ENCODE measurements at regions not wholly inside any gene's neighbourhood (a gene's known extent, or its start where the extent isn't known, plus 50 kb on each side); places are given as distances from the start of the nearest gene placed in this dataset.

- no peak for DNase-seq (ENCODE audit: low spot score)
Measured at GRCh38 chr13:99892866-99893504, 78.6 kb downstream of the ZIC5 start.

GRCh38 chr13:99892196-99892613, 79.4 kb downstream of the ZIC5 start:
- no peak for DNase-seq (ENCODE audit: low spot score)

GRCh38 chr13:99886706-99887105, 84.9 kb downstream of the ZIC5 start:
- no peak for DNase-seq (ENCODE audit: low spot score)

- no peak for DNase-seq (ENCODE audit: low spot score)
Measured at GRCh38 chr13:99884913-99885312, 86.7 kb downstream of the ZIC5 start.

- DNase-seq (ENCODE audit: low spot score) = no peak
Measured at GRCh38 chr13:99883805-99884204, 87.8 kb downstream of the ZIC5 start.

GRCh38 chr13:99878921-99879610, 92.5 kb downstream of the ZIC5 start:
- DNase-seq (ENCODE audit: low spot score) = no peak

GRCh38 chr13:99876651-99877050, 94.9 kb downstream of the ZIC5 start:
- DNase-seq (ENCODE audit: low spot score) = no peak

- no peak for DNase-seq (ENCODE audit: low spot score)
Measured at GRCh38 chr13:99875391-99875790, 96.2 kb downstream of the ZIC5 start.

GRCh38 chr13:99873832-99874430, 97.6 kb downstream of the ZIC5 start:
- DNase-seq (ENCODE audit: low spot score) = no peak

- DNase-seq (ENCODE audit: low spot score) = no peak
Measured at GRCh38 chr13:99873141-99873540, 98.4 kb downstream of the ZIC5 start.

- DNase-seq (ENCODE audit: low spot score) = no peak
Measured at GRCh38 chr13:99871249-99871898, 100.2 kb downstream of the ZIC5 start.

- DNase-seq (ENCODE audit: low spot score) = no peak
Measured at GRCh38 chr13:99870541-99870940, 101.0 kb downstream of the ZIC5 start.

GRCh38 chr13:99869830-99870229, 101.7 kb downstream of the ZIC5 start:
- no peak for DNase-seq (ENCODE audit: low spot score)

GRCh38 chr13:99868767-99869166, 102.8 kb downstream of the ZIC5 start:
- DNase-seq (ENCODE audit: low spot score) = no peak

GRCh38 chr13:99867535-99868257, 103.9 kb downstream of the ZIC5 start:
- DNase-seq (ENCODE audit: low spot score) = no peak

- no peak for DNase-seq (ENCODE audit: low spot score)
Measured at GRCh38 chr13:99866781-99867180, 104.8 kb downstream of the ZIC5 start.

- DNase-seq (ENCODE audit: low spot score) = no peak
Measured at GRCh38 chr13:99865420-99865930, 106.1 kb downstream of the ZIC5 start.

- DNase-seq (ENCODE audit: low spot score) = no peak
Measured at GRCh38 chr13:99864627-99864990, 107.0 kb downstream of the ZIC5 start.

GRCh38 chr13:99863789-99864626, 107.6 kb downstream of the ZIC5 start:
- no peak for DNase-seq (ENCODE audit: low spot score)

- DNase-seq (ENCODE audit: low spot score) = no peak
Measured at GRCh38 chr13:99862244-99862643, 109.3 kb downstream of the ZIC5 start.

- DNase-seq (ENCODE audit: low spot score) = no peak
Measured at GRCh38 chr13:99861771-99862170, 109.8 kb downstream of the ZIC5 start.

Data from left forelimb (tissue), 1 donor.